ENCODE measurements at regions not wholly inside any gene's neighbourhood (a gene's known extent, or its start where the extent isn't known, plus 50 kb on each side); places are given as distances from the start of the nearest gene placed in this dataset.
A peak's percentile ranks its signal among the peaks of the same experiment; 100 is the strongest.

GRCh38 chr2:78431241-78431640 is 594.3 kb upstream of the REG3G start:
- no peak overlapping the region for H3K27ac ChIP-seq (ENCODE audit: low read depth in 2 of 2, low read length in 2 of 2)
- no peaks in the 10 kb centered on the region for H3K9me3 ChIP-seq (ENCODE audit: control insufficient read depth in 2 of 3, insufficient read depth in 1 of 3, low read length in 3 of 3)
- H3K9ac ChIP-seq (ENCODE audit: low read length in 3 of 3) = no peak overlapping the region
- H3K4me3 ChIP-seq (ENCODE audit: low read length in 3 of 3) = no peak overlapping the region
- no peaks in the 10 kb centered on the region for H3K4me1 ChIP-seq (ENCODE audit: control insufficient read depth in 2 of 3, insufficient read depth in 2 of 3, low read depth in 1 of 3, low read length in 3 of 3)
- no peak for TF ChIP-seq CTCF (IDR thresholded peaks at IDR 0.05; ENCODE audit: borderline replicate concordance, extremely low read depth, insufficient read depth)
- FAIRE-seq = no peak
- H3K36me3 ChIP-seq (ENCODE audit: control insufficient read depth in 2 of 3, insufficient read depth in 3 of 3, low read length in 3 of 3) = no peaks in the 10 kb centered on the region
- peak in 1 of 5 donors; percentile 9 for DNase-seq
- H3K27me3 ChIP-seq (ENCODE audit: control insufficient read depth, insufficient read depth, low read length) = no peaks in the 10 kb centered on the region
- intact Hi-C loops (cut with DNase I) = no loop called here

- no peak overlapping the region for H3K9ac ChIP-seq (ENCODE audit: low read length in 3 of 3)
- DNase-seq (no peak), FAIRE-seq (no peak)
- H3K27me3 ChIP-seq (ENCODE audit: control insufficient read depth, insufficient read depth, low read length) = no peaks in the 10 kb centered on the region
- H3K4me3 ChIP-seq (ENCODE audit: low read length in 3 of 3) = no peak overlapping the region
- no peaks in the 10 kb centered on the region for H3K4me1 ChIP-seq (ENCODE audit: control insufficient read depth in 2 of 3, insufficient read depth in 2 of 3, low read depth in 1 of 3, low read length in 3 of 3)
- TF ChIP-seq CTCF (IDR thresholded peaks at IDR 0.05; ENCODE audit: borderline replicate concordance, extremely low read depth, insufficient read depth) = no peak
- intact Hi-C loops (cut with DNase I) = no loop called here
- H3K27ac ChIP-seq (ENCODE audit: low read depth in 2 of 2, low read length in 2 of 2) = no peak overlapping the region
- H3K36me3 ChIP-seq (ENCODE audit: control insufficient read depth in 2 of 3, insufficient read depth in 3 of 3, low read length in 3 of 3) = no peaks in the 10 kb centered on the region
- no peaks in the 10 kb centered on the region for H3K9me3 ChIP-seq (ENCODE audit: control insufficient read depth in 2 of 3, insufficient read depth in 1 of 3, low read length in 3 of 3)
Observed at GRCh38 chr2:78439122-78439521, 586.4 kb upstream of the REG3G start.

GRCh38 chr2:78455586-78455985 is 569.9 kb upstream of the REG3G start:
- no peak for TF ChIP-seq CTCF (IDR thresholded peaks at IDR 0.05; ENCODE audit: borderline replicate concordance, extremely low read depth, insufficient read depth)
- H3K9me3 ChIP-seq (ENCODE audit: control insufficient read depth in 2 of 3, insufficient read depth in 1 of 3, low read length in 3 of 3) = no peaks in the 10 kb centered on the region
- no peak for DNase-seq
- no peaks in the 10 kb centered on the region for H3K27me3 ChIP-seq (ENCODE audit: control insufficient read depth, insufficient read depth, low read length)
- H3K36me3 ChIP-seq (ENCODE audit: control insufficient read depth in 2 of 3, insufficient read depth in 3 of 3, low read length in 3 of 3) = no peaks in the 10 kb centered on the region
- no peak overlapping the region for H3K27ac ChIP-seq (ENCODE audit: low read depth in 2 of 2, low read length in 2 of 2)
- H3K4me3 ChIP-seq (ENCODE audit: low read length in 3 of 3) = no peak overlapping the region
- intact Hi-C loops (cut with DNase I) = no loop called here
- FAIRE-seq = no peak
- H3K9ac ChIP-seq (ENCODE audit: low read length in 3 of 3) = no peak overlapping the region
- no peaks in the 10 kb centered on the region for H3K4me1 ChIP-seq (ENCODE audit: control insufficient read depth in 2 of 3, insufficient read depth in 2 of 3, low read depth in 1 of 3, low read length in 3 of 3)

- Histone ChIP-seq H3K9me3 (ENCODE audit: control insufficient read depth in 2 of 3, insufficient read depth in 1 of 3, low read length in 3 of 3) (no peaks in the 10 kb centered on the region), H3K4me3 (ENCODE audit: low read length in 3 of 3) (no peak overlapping the region), H3K9ac (ENCODE audit: low read length in 3 of 3) (no peak overlapping the region), H3K27ac (ENCODE audit: low read depth in 2 of 2, low read length in 2 of 2) (no peak overlapping the region), H3K27me3 (ENCODE audit: control insufficient read depth, insufficient read depth, low read length) (no peaks in the 10 kb centered on the region), H3K36me3 (ENCODE audit: control insufficient read depth in 2 of 3, insufficient read depth in 3 of 3, low read length in 3 of 3) (no peaks in the 10 kb centered on the region), H3K4me1 (ENCODE audit: control insufficient read depth in 2 of 3, insufficient read depth in 2 of 3, low read depth in 1 of 3, low read length in 3 of 3) (no peaks in the 10 kb centered on the region)
- no peak for DNase-seq
- TF ChIP-seq CTCF (IDR thresholded peaks at IDR 0.05; ENCODE audit: borderline replicate concordance, extremely low read depth, insufficient read depth) = no peak
- intact Hi-C loops (cut with DNase I) = no loop called here
- no peak for FAIRE-seq
Observed at GRCh38 chr2:78457269-78457668, 568.2 kb upstream of the REG3G start.

Measured in kidney (tissue), 13 donors.